Uterus (tissue), 2 donors: ENCODE measurements at regions not wholly inside any gene's neighbourhood (a gene's known extent, or its start where the extent isn't known, plus 50 kb on each side); places are given as distances from the start of the nearest gene placed in this dataset.

Experiments used
- POLR2A ChIP-seq, 2 donors: fragments of 450-650 bp; IDR thresholded peaks; one replicate each; pipeline ENCODE4 v1.6.1; 2016; ENCODE audit warnings: antibody characterized with exemption in 2 of 2, mild to moderate bottlenecking in 1 of 2, moderate library complexity in 1 of 2
- TF ChIP-seq, protein P1 (sequence below), 4 experiments: fragments of 200-600 bp in 2 of 4; fragments of 450-650 bp in 2 of 4; sonication (generic) in 2 of 4; IDR thresholded peaks; one replicate each; pipeline ENCODE4 v1.5.1; 2016 to 2019; ENCODE audit warnings: antibody characterized with exemption in 4 of 4, mild to moderate bottlenecking in 2 of 4, moderate library complexity in 1 of 4

DNA sequence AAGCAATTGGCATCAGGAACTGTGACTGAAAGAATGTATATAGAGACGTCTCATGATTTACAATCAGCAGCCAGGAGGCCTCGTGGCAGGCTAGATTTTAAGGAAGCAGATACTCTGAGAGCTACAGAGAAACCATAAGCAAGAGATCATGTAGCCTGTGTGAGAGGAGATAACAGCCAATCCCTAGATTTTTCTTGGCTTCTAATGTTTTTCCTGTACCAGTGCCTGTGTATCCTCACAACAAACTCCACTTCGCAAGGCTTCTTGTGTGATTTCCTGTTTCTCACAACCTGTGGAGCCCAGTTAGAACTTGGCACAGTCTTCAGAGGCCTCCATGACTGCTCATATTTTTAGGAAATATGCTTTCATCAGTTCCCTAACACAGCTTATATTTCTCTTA lies 147.9 kb downstream of the PTCHD1 start:
- TF ChIP-seq, protein P1, sequence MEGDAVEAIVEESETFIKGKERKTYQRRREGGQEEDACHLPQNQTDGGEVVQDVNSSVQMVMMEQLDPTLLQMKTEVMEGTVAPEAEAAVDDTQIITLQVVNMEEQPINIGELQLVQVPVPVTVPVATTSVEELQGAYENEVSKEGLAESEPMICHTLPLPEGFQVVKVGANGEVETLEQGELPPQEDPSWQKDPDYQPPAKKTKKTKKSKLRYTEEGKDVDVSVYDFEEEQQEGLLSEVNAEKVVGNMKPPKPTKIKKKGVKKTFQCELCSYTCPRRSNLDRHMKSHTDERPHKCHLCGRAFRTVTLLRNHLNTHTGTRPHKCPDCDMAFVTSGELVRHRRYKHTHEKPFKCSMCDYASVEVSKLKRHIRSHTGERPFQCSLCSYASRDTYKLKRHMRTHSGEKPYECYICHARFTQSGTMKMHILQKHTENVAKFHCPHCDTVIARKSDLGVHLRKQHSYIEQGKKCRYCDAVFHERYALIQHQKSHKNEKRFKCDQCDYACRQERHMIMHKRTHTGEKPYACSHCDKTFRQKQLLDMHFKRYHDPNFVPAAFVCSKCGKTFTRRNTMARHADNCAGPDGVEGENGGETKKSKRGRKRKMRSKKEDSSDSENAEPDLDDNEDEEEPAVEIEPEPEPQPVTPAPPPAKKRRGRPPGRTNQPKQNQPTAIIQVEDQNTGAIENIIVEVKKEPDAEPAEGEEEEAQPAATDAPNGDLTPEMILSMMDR (IDR thresholded peaks at IDR 0.05), result no peak
- no peak for TF ChIP-seq POLR2A (IDR thresholded peaks at IDR 0.05)
